SK-N-SH treated with all-trans-retinoic acid at 6 μM for 48 hours (cell line): ENCODE measurements at regions not wholly inside any gene's neighbourhood (a gene's known extent, or its start where the extent isn't known, plus 50 kb on each side); places are given as distances from the start of the nearest gene placed in this dataset.

Source experiments
- ATAC-seq: fragments of 200-7000 bp; cut with Tn5 transposase; 3 replicates; pipeline ENCODE4 v1.9.1; 2020; ENCODE audit warnings: mild to moderate bottlenecking, moderate library complexity
- ARNTL ChIP-seq: fragments of 450-650 bp; formaldehyde crosslinking; IDR thresholded peaks from 2 replicates; pipeline ENCODE4 v1.5.0; 2020; ENCODE audit warnings: low read depth, mild to moderate bottlenecking, moderate library complexity, borderline replicate concordance
- BACH2 ChIP-seq: fragments of 250-450 bp; sonication (Bioruptor Pico); IDR thresholded peaks from 2 replicates; pipeline ENCODE4 v1.9.0; 2021; ENCODE audit warnings: mild to moderate bottlenecking, borderline replicate concordance
- CSDC2 ChIP-seq: fragments of 250-450 bp; sonication (Bioruptor Pico); IDR thresholded peaks from 2 replicates; pipeline ENCODE4 v1.5.0; 2020; ENCODE audit warnings: mild to moderate bottlenecking, moderate library complexity
- ESRRG ChIP-seq: fragments of 250-450 bp; sonication (Bioruptor Pico); IDR thresholded peaks from 2 replicates; pipeline ENCODE4 v1.6.1; 2021; ENCODE audit warnings: mild to moderate bottlenecking
- GLIS3 ChIP-seq: fragments of 250-450 bp; sonication (Bioruptor Pico); IDR thresholded peaks from 2 replicates; pipeline ENCODE4 v1.5.0; 2020; ENCODE audit warnings: mild to moderate bottlenecking, moderate library complexity
- ISL1 ChIP-seq: fragments of 250-450 bp; sonication (Bioruptor Pico); IDR thresholded peaks from 2 replicates; pipeline ENCODE4 v2.1.2; 2022; ENCODE audit warnings: mild to moderate bottlenecking, moderate library complexity
- OSR1 ChIP-seq: fragments of 250-450 bp; sonication (Bioruptor Pico); IDR thresholded peaks from 2 replicates; pipeline ENCODE4 v1.8.0; 2022; ENCODE audit warnings: moderate library complexity, mild to moderate bottlenecking, inconsistent platforms
- PATZ1 ChIP-seq: fragments of 250-450 bp; sonication (Bioruptor Pico); IDR thresholded peaks from 2 replicates; pipeline ENCODE4 v1.8.0; 2020; ENCODE audit warnings: mild to moderate bottlenecking, moderate library complexity, borderline replicate concordance
- PPARA ChIP-seq: fragments of 250-450 bp; sonication (Bioruptor Pico); IDR thresholded peaks from 2 replicates; pipeline ENCODE4 v1.5.0; 2020; ENCODE audit warnings: mild to moderate bottlenecking, borderline replicate concordance
- RARB ChIP-seq: fragments of 250-450 bp; sonication (Bioruptor Pico); IDR thresholded peaks from 2 replicates; pipeline ENCODE4 v1.8.0; 2021; ENCODE audit warnings: mild to moderate bottlenecking, moderate library complexity
- SNAI2 ChIP-seq: fragments of 250-450 bp; sonication (Bioruptor Pico); IDR thresholded peaks from 2 replicates; pipeline ENCODE4 v1.5.0; 2020; ENCODE audit warnings: mild to moderate bottlenecking, moderate library complexity
- TCF4 ChIP-seq: fragments of 250-450 bp; sonication (Bioruptor Pico); IDR thresholded peaks from 2 replicates; pipeline ENCODE4 v1.8.0; 2021; ENCODE audit warnings: mild to moderate bottlenecking, moderate library complexity, borderline replicate concordance
- TOX ChIP-seq: fragments of 250-450 bp; sonication (Bioruptor Pico); IDR thresholded peaks from 2 replicates; pipeline ENCODE4 v1.8.0; 2021; ENCODE audit warnings: mild to moderate bottlenecking, moderate library complexity, borderline replicate concordance
- TSHZ2 ChIP-seq: fragments of 250-450 bp; sonication (Bioruptor Pico); IDR thresholded peaks from 2 replicates; pipeline ENCODE4 v1.5.0; 2020; ENCODE audit warnings: mild to moderate bottlenecking, moderate library complexity
- ZC3H10 ChIP-seq: fragments of 250-450 bp; sonication (Bioruptor Pico); IDR thresholded peaks from 2 replicates; pipeline ENCODE4 v1.5.1; 2021; ENCODE audit warnings: mild to moderate bottlenecking, moderate library complexity
- ZFP30 ChIP-seq: fragments of 450-650 bp; formaldehyde crosslinking; IDR thresholded peaks from 2 replicates; pipeline ENCODE4 v1.5.0; 2022; ENCODE audit warnings: mild to moderate bottlenecking, moderate library complexity
- ZNF565 ChIP-seq: fragments of 450-650 bp; formaldehyde crosslinking; conservative IDR thresholded peaks from 2 replicates; pipeline ENCODE4 v1.5.0; 2020; ENCODE audit warnings: low read depth, mild to moderate bottlenecking, moderate library complexity
- ZNF8 ChIP-seq: fragments of 450-650 bp; formaldehyde crosslinking; IDR thresholded peaks from 2 replicates; pipeline ENCODE4 v1.5.0; 2020; ENCODE audit warnings: mild to moderate bottlenecking, moderate library complexity
- TF ChIP-seq, protein P1 (sequence below): fragments of 250-450 bp; sonication (Bioruptor Pico); IDR thresholded peaks from 2 replicates; pipeline ENCODE4 v1.8.0; 2021; ENCODE audit warnings: low read depth, mild to moderate bottlenecking, moderate library complexity, borderline replicate concordance
- TF ChIP-seq, protein P2 (sequence below): fragments of 250-450 bp; sonication (Bioruptor Pico); IDR thresholded peaks from 2 replicates; pipeline ENCODE4 v1.5.1; 2021; ENCODE audit warnings: mild to moderate bottlenecking, moderate library complexity

- TF ChIP-seq, protein P1, sequence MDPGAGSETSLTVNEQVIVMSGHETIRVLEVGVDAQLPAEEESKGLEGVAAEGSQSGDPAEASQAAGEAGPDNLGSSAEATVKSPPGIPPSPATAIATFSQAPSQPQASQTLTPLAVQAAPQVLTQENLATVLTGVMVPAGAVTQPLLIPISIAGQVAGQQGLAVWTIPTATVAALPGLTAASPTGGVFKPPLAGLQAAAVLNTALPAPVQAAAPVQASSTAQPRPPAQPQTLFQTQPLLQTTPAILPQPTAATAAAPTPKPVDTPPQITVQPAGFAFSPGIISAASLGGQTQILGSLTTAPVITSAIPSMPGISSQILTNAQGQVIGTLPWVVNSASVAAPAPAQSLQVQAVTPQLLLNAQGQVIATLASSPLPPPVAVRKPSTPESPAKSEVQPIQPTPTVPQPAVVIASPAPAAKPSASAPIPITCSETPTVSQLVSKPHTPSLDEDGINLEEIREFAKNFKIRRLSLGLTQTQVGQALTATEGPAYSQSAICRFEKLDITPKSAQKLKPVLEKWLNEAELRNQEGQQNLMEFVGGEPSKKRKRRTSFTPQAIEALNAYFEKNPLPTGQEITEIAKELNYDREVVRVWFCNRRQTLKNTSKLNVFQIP (CRISPR knock-in tag), result no peak
- TF ChIP-seq, protein P2, sequence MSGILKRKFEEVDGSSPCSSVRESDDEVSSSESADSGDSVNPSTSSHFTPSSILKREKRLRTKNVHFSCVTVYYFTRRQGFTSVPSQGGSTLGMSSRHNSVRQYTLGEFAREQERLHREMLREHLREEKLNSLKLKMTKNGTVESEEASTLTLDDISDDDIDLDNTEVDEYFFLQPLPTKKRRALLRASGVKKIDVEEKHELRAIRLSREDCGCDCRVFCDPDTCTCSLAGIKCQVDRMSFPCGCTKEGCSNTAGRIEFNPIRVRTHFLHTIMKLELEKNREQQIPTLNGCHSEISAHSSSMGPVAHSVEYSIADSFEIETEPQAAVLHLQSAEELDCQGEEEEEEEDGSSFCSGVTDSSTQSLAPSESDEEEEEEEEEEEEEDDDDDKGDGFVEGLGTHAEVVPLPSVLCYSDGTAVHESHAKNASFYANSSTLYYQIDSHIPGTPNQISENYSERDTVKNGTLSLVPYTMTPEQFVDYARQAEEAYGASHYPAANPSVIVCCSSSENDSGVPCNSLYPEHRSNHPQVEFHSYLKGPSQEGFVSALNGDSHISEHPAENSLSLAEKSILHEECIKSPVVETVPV, result no peak
- TF ChIP-seq OSR1 (CRISPR knock-in tag), result no peak
- no peak for TF ChIP-seq TOX (CRISPR knock-in tag)
- no peak for TF ChIP-seq TCF4
- TF ChIP-seq TSHZ2 (CRISPR knock-in tag), result no peak
Measured at GRCh38 chr13:74683411-74683810, 549.2 kb upstream of the KLF12 start (continued).

GRCh38 chr13:74682746-74683145 is 548.5 kb upstream of the KLF12 start:
- TF ChIP-seq ZFP30, result no peak
- TF ChIP-seq ZNF565 (CRISPR knock-in tag), result no peak
- no peak for TF ChIP-seq GLIS3 (CRISPR knock-in tag)
- no peak for TF ChIP-seq ESRRG (CRISPR knock-in tag)
- TF ChIP-seq ARNTL (CRISPR knock-in tag), result no peak
- TF ChIP-seq OSR1 (CRISPR knock-in tag), result no peak
- no peak for TF ChIP-seq ISL1
- no peak for TF ChIP-seq RARB (CRISPR knock-in tag)
- TF ChIP-seq, protein P2, result no peak
- TF ChIP-seq BACH2 (CRISPR knock-in tag), result no peak
- TF ChIP-seq ZNF8, result no peak
- TF ChIP-seq ZC3H10 (CRISPR knock-in tag), result no peak
- TF ChIP-seq PATZ1 (CRISPR knock-in tag), result no peak
- TF ChIP-seq PPARA (CRISPR knock-in tag), result no peak
- TF ChIP-seq SNAI2 (CRISPR knock-in tag), result no peak
- TF ChIP-seq, protein P1 (CRISPR knock-in tag), result no peak
- ATAC-seq, result no peak

DNA sequence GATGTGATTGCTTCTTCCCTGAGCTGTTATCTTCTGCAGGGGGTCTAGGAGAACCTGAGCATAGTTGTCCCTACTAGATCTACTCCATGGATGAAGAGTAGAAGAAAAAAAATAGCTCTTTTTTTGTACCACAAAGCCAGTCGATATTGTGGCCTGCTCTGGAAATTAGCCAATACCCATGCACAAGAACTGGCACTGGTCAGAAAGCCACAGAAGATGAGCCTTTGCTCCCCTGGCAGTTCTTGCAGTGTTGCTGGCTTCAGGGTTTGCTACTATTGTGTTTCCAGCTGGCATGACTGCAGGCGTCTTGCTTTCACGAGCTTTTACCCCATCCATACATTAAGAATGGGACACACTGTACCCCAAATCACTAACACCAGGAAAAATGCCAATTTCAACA is 547.7 kb upstream of the KLF12 start:
- ATAC-seq, result no peak
- TF ChIP-seq ESRRG (CRISPR knock-in tag) (no peak), CSDC2 (CRISPR knock-in tag) (no peak), PPARA (CRISPR knock-in tag) (no peak), SNAI2 (CRISPR knock-in tag) (no peak), ISL1 (no peak), BACH2 (CRISPR knock-in tag) (no peak), ZC3H10 (CRISPR knock-in tag) (no peak), TCF4 (no peak), ZNF565 (CRISPR knock-in tag) (no peak), PATZ1 (CRISPR knock-in tag) (no peak), TOX (CRISPR knock-in tag) (no peak)
- TF ChIP-seq, protein P1 (CRISPR knock-in tag), result no peak
- TF ChIP-seq, protein P2, result no peak
